Inflammatory macrophage (primary cell): ENCODE measurements at regions not wholly inside any gene's neighbourhood (a gene's known extent, or its start where the extent isn't known, plus 50 kb on each side); places are given as distances from the start of the nearest gene placed in this dataset.
"Not testable (repeated sequence)": the region's sequence is repeated elsewhere in the genome, so short reads cannot be mapped to it uniquely, and the experiment has no call there.

Experiments used
- DNase-seq, 2 donors: peaks; one replicate each; pipeline ENCODE4 v3.0.0-alpha.2; 2020 to 2022

GRCh38 chr7:91405873-91406272 lies 141.6 kb downstream of the FZD1 start:
- not testable (repeated sequence) for DNase-seq

- DNase-seq = no peak
Measured at GRCh38 chr7:91407942-91408341, 143.7 kb downstream of the FZD1 start.

GRCh38 chr7:91408388-91409154 lies 144.3 kb downstream of the FZD1 start:
- DNase-seq = no peak

- peak; percentile 5 to 40 for DNase-seq
Measured at GRCh38 chr7:91411060-91411459, 146.8 kb downstream of the FZD1 start.

GRCh38 chr7:91412298-91412697 lies 148.1 kb downstream of the FZD1 start:
- DNase-seq = no peak

GRCh38 chr7:91414734-91415133 lies 150.5 kb downstream of the FZD1 start:
- no peak for DNase-seq

GRCh38 chr7:91416155-91416865 lies 152.1 kb downstream of the FZD1 start:
- DNase-seq = no peak

- no peak for DNase-seq
Measured at GRCh38 chr7:91420606-91421005, 156.4 kb downstream of the FZD1 start.

- no peak for DNase-seq
Measured at GRCh38 chr7:91421018-91421417, 156.8 kb downstream of the FZD1 start.

GRCh38 chr7:91424371-91424770 lies 160.1 kb downstream of the FZD1 start:
- no peak for DNase-seq

- DNase-seq = no peak
Measured at GRCh38 chr7:91425149-91425548, 160.9 kb downstream of the FZD1 start.

- DNase-seq = no peak
Measured at GRCh38 chr7:91427051-91427450, 162.8 kb downstream of the FZD1 start.

- DNase-seq = no peak
Measured at GRCh38 chr7:91431601-91432000, 167.4 kb downstream of the FZD1 start.

- DNase-seq = no peak
Measured at GRCh38 chr7:91434836-91435235, 170.6 kb downstream of the FZD1 start.

- DNase-seq = no peak
Measured at GRCh38 chr7:91435381-91436059, 171.3 kb downstream of the FZD1 start.

- no peak for DNase-seq
Measured at GRCh38 chr7:91436655-91437054, 172.4 kb downstream of the FZD1 start.

- not testable (repeated sequence) for DNase-seq
Measured at GRCh38 chr7:91440198-91440597, 176.0 kb downstream of the FZD1 start.

GRCh38 chr7:91443862-91444261 lies 179.6 kb downstream of the FZD1 start:
- no peak for DNase-seq

GRCh38 chr7:91446819-91447218 lies 182.6 kb downstream of the FZD1 start:
- peak; percentile 3 to 6 for DNase-seq

GRCh38 chr7:91455411-91455810 lies 191.2 kb downstream of the FZD1 start:
- no peak for DNase-seq

GRCh38 chr7:91457208-91457607 lies 193.0 kb downstream of the FZD1 start:
- no peak for DNase-seq

- DNase-seq = no peak
Measured at GRCh38 chr7:91459539-91459938, 195.3 kb downstream of the FZD1 start.

GRCh38 chr7:91462316-91462715 lies 198.1 kb downstream of the FZD1 start:
- DNase-seq = no peak

- DNase-seq = no peak
Measured at GRCh38 chr7:91463330-91463729, 199.1 kb downstream of the FZD1 start.
